ENCODE measurements at regions not wholly inside any gene's neighbourhood (a gene's known extent, or its start where the extent isn't known, plus 50 kb on each side); places are given as distances from the start of the nearest gene placed in this dataset.

- TF ChIP-seq, protein P1, sequence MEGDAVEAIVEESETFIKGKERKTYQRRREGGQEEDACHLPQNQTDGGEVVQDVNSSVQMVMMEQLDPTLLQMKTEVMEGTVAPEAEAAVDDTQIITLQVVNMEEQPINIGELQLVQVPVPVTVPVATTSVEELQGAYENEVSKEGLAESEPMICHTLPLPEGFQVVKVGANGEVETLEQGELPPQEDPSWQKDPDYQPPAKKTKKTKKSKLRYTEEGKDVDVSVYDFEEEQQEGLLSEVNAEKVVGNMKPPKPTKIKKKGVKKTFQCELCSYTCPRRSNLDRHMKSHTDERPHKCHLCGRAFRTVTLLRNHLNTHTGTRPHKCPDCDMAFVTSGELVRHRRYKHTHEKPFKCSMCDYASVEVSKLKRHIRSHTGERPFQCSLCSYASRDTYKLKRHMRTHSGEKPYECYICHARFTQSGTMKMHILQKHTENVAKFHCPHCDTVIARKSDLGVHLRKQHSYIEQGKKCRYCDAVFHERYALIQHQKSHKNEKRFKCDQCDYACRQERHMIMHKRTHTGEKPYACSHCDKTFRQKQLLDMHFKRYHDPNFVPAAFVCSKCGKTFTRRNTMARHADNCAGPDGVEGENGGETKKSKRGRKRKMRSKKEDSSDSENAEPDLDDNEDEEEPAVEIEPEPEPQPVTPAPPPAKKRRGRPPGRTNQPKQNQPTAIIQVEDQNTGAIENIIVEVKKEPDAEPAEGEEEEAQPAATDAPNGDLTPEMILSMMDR (IDR thresholded peaks at IDR 0.05; ENCODE audit: borderline replicate concordance, insufficient read depth, low read depth, low read length) = no peak
- no peak overlapping the region for H3K4me3 ChIP-seq (ENCODE audit: low read depth, low read length)
Observed at GRCh38 chr7:9621927-9622326, 1188.5 kb downstream of the NXPH1 start.

DNA sequence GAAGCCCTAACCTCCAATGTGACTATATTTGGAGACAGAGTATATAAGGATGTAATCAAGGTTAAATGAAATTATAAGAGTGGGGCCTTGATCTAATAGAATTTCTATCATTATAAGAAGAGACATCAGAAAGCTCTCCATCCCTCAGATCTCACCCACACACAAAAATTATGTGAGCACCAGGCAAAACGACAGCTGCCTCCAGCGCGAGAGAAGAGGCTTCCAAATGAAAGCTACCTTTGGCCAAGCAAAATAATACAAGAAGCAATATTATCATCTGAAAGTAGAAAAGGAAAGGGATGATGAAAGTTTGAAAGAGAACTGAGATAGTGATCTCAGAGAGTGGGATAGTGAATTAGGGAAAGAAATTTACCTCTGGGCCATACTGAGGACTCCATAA lies 1192.5 kb downstream of the NXPH1 start:
- H3K4me3 ChIP-seq (ENCODE audit: low read depth, low read length) = no peak overlapping the region
- TF ChIP-seq, protein P1 (IDR thresholded peaks at IDR 0.05; ENCODE audit: borderline replicate concordance, insufficient read depth, low read depth, low read length) = no peak

GRCh38 chr7:9645756-9646155 lies 1212.3 kb downstream of the NXPH1 start:
- H3K4me3 ChIP-seq (ENCODE audit: low read depth, low read length) = no peak overlapping the region
- TF ChIP-seq, protein P1 (IDR thresholded peaks at IDR 0.05; ENCODE audit: borderline replicate concordance, insufficient read depth, low read depth, low read length) = no peak

GRCh38 chr7:9657257-9657656 lies 1223.8 kb downstream of the NXPH1 start:
- H3K4me3 ChIP-seq (ENCODE audit: low read depth, low read length) = no peak overlapping the region
- TF ChIP-seq, protein P1 (IDR thresholded peaks at IDR 0.05; ENCODE audit: borderline replicate concordance, insufficient read depth, low read depth, low read length) = no peak

DNA sequence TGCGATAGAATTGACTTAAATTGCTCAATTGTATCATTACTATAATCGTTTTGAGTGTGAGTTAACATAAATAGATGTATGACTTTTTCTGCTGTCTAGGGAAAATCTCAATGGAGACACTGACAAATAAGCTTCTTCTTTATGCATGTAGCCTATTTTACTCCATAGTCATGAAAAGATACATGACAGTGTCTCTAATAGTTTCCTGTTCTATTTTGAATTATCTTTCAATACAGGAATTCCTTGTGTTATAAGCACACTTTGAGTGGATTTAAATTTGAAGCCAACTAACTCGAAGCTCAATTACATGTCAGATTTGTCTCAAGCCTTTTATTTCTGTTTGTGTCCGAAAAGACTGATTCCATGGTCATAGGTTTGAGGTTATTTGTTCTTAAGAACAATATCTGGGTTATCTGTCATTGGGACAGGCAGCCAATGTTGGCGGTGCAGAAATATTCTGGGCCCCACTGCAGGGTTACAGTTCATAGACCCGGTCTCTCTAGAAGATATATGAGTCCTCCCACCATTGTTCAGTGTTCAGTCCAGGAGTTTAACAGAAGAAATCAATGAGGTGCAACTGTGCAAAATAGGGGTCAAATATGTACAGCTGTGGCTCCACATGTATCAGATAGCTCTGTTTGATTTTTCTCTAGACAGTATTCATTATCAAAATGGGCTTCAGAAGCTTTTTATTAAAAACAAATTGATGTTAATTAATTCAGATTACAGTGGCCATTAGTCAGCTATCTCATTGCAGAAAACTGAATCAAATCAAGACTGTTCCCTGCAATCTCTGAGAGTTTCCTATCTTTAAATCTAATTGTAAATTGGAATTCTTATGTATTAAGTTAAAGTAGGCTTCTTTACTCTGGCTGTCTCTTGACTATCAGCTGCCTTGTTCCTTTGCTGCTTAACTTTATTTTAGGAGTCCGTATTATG lies 1238.8 kb downstream of the NXPH1 start:
- TF ChIP-seq, protein P1 (IDR thresholded peaks at IDR 0.05; ENCODE audit: borderline replicate concordance, insufficient read depth, low read depth, low read length) = no peak
- H3K4me3 ChIP-seq (ENCODE audit: low read depth, low read length) = no peak overlapping the region

- TF ChIP-seq, protein P1 (IDR thresholded peaks at IDR 0.05; ENCODE audit: borderline replicate concordance, insufficient read depth, low read depth, low read length) = no peak
Observed at GRCh38 chr7:9680713-9681112, 1247.3 kb downstream of the NXPH1 start.

DNA sequence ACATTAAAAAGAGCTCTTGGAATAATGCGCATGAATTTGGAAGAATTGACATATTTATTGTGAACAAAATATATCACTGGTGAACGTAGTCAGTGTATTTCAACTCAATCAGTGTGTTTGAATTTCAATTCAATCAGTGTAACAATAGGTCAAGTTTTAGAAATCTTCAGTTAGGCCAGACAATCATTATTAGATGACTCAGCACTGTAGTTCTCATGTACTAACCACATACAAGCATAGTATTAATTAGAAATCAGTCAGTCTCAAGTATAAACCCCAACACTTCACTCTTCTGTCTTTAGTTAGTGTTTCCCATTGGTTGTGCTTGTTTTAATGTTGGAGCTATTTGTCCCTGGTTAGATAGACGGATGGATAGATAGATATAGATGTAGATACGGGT lies 1247.9 kb downstream of the NXPH1 start:
- no peak overlapping the region for H3K4me3 ChIP-seq (ENCODE audit: low read depth, low read length)
- TF ChIP-seq, protein P1 (IDR thresholded peaks at IDR 0.05; ENCODE audit: borderline replicate concordance, insufficient read depth, low read depth, low read length) = no peak

More at GRCh38 chr7:9680713-9681112, 1247.3 kb downstream of the NXPH1 start:
- no peak overlapping the region for H3K4me3 ChIP-seq (ENCODE audit: low read depth, low read length)
